Trophoblast cell (in vitro differentiated cells and primary cell): ENCODE measurements at regions not wholly inside any gene's neighbourhood (a gene's known extent, or its start where the extent isn't known, plus 50 kb on each side); places are given as distances from the start of the nearest gene placed in this dataset.

ENCODE experiments used
- DNase-seq, 2 donors: peaks; one replicate each; pipeline ENCODE4 v3.0.0-alpha.2; 2016
- H2AFZ ChIP-seq: 2 replicates; pipeline ENCODE4 v1.6.1; 2013; ENCODE audit warnings: low read length, moderate library complexity, mild to moderate bottlenecking; ENCODE audit not compliant: insufficient read depth, poor library complexity
- H2AK5ac ChIP-seq: 2 replicates; pipeline ENCODE4 v1.6.1; 2013; ENCODE audit warnings: mild to moderate bottlenecking, low read length
- H2BK120ac ChIP-seq: 2 replicates; pipeline ENCODE4 v1.6.1; 2013; ENCODE audit warnings: low read length, mild to moderate bottlenecking, moderate library complexity; ENCODE audit not compliant: insufficient read depth, poor library complexity
- H2BK12ac ChIP-seq: 2 replicates; pipeline ENCODE4 v1.6.1; 2013; ENCODE audit warnings: mild to moderate bottlenecking, low read length, moderate library complexity
- H2BK5ac ChIP-seq: 2 replicates; pipeline ENCODE4 v1.6.1; 2013; ENCODE audit warnings: low read length, low read depth, moderate library complexity, mild to moderate bottlenecking; ENCODE audit not compliant: poor library complexity
- H3K14ac ChIP-seq: 2 replicates; pipeline ENCODE4 v1.6.1; 2013; ENCODE audit warnings: mild to moderate bottlenecking, low read length
- H3K18ac ChIP-seq: 2 replicates; pipeline ENCODE4 v1.6.1; 2013; ENCODE audit warnings: mild to moderate bottlenecking, low read length
- H3K23ac ChIP-seq: 2 replicates; pipeline ENCODE4 v1.6.1; 2013; ENCODE audit warnings: low read length
- H3K27ac ChIP-seq: 2 replicates; pipeline ENCODE4 v1.5.1; 2013; ENCODE audit warnings: low read depth, mild to moderate bottlenecking, inconsistent platforms, low read length, moderate library complexity
- H3K27me3 ChIP-seq: 2 replicates; pipeline ENCODE4 v1.6.1; 2013; ENCODE audit warnings: inconsistent platforms, mild to moderate bottlenecking, low read length, moderate library complexity; ENCODE audit not compliant: insufficient read depth
- H3K36me3 ChIP-seq, 2 experiments: 1 replicate in 1 of 2; 2 replicates in 1 of 2; pipeline ENCODE4 v1.6.1; 2013; ENCODE audit warnings: low read length in 2 of 2, mild to moderate bottlenecking in 2 of 2, moderate library complexity in 1 of 2; ENCODE audit not compliant: insufficient read depth in 2 of 2, control insufficient read depth in 1 of 2
- H3K4ac ChIP-seq: 2 replicates; pipeline ENCODE4 v1.6.1; 2013; ENCODE audit warnings: low read depth, mild to moderate bottlenecking, low read length, moderate library complexity
- H3K4me1 ChIP-seq, 2 experiments: 1 replicate in 1 of 2; 2 replicates in 1 of 2; pipeline ENCODE4 v1.6.1; 2013; ENCODE audit warnings: low read length in 2 of 2, mild to moderate bottlenecking in 2 of 2, moderate library complexity in 1 of 2; ENCODE audit not compliant: insufficient read depth in 2 of 2, control insufficient read depth in 1 of 2
- H3K4me2 ChIP-seq: 2 replicates; pipeline ENCODE4 v1.6.1; 2013; ENCODE audit warnings: inconsistent platforms, mild to moderate bottlenecking, low read length, moderate library complexity
- H3K4me3 ChIP-seq: 2 replicates; pipeline ENCODE4 v1.5.1; 2013; ENCODE audit warnings: mild to moderate bottlenecking, low read depth, low read length, inconsistent platforms
- H3K79me1 ChIP-seq: one replicate; pipeline ENCODE4 v1.6.1; 2013; ENCODE audit warnings: low read length
- H3K79me2 ChIP-seq: 2 replicates; pipeline ENCODE4 v1.6.1; 2013; ENCODE audit warnings: low read length, mild to moderate bottlenecking; ENCODE audit not compliant: control insufficient read depth, insufficient read depth, poor library complexity
- H3K9ac ChIP-seq: 2 replicates; pipeline ENCODE4 v1.6.1; 2013; ENCODE audit warnings: mild to moderate bottlenecking, low read length
- H3K9me3 ChIP-seq: 2 replicates; pipeline ENCODE4 v1.6.1; 2013; ENCODE audit warnings: low read depth, mild to moderate bottlenecking, control low read depth, inconsistent platforms, low read length; ENCODE audit not compliant: insufficient read depth
- H4K12ac ChIP-seq: 2 replicates; pipeline ENCODE4 v1.6.1; 2013; ENCODE audit warnings: low read depth, mild to moderate bottlenecking, low read length, moderate library complexity
- H4K8ac ChIP-seq: 2 replicates; pipeline ENCODE4 v1.6.1; 2013; ENCODE audit warnings: low read depth, mild to moderate bottlenecking, low read length, moderate library complexity
- H4K91ac ChIP-seq: one replicate; pipeline ENCODE4 v1.6.1; 2013; ENCODE audit warnings: low read depth, mild to moderate bottlenecking, low read length, moderate library complexity
- WGBS: extraction: QIAGEN DNeasy Blood & Tissue Kit; methylation state at CpG from one replicate; pipeline ENCODE4 v1.1.7; 2013; ENCODE audit warnings: missing lambda C conversion rate; ENCODE audit not compliant: insufficient read length, insufficient coverage; ENCODE audit errors: extremely low coverage; 5-methylcytosine and 5-hydroxymethylcytosine counted together

- no peak overlapping the region for H3K4me2 ChIP-seq
- H3K9ac ChIP-seq, result no peak overlapping the region
- H2BK12ac ChIP-seq, result no peak overlapping the region
- no peak overlapping the region for H3K18ac ChIP-seq
- H3K4me1 ChIP-seq, result no peaks in the 10 kb centered on the region
- no peaks in the 10 kb centered on the region for H3K79me1 ChIP-seq
- H2AFZ ChIP-seq, result no peak overlapping the region
- H2BK120ac ChIP-seq, result no peak overlapping the region
- no peak overlapping the region for H2AK5ac ChIP-seq
- H3K23ac ChIP-seq, result no peak overlapping the region
- no peak overlapping the region for H4K91ac ChIP-seq
- H3K4me3 ChIP-seq, result peak overlapping the region; percentile 43
- WGBS, result no CpG with 5 or more reads among the region's 3 CpGs
- H3K14ac ChIP-seq, result no peak overlapping the region
- DNase-seq, result no peak
- H3K36me3 ChIP-seq, result no peaks in the 10 kb centered on the region
- no peak overlapping the region for H4K12ac ChIP-seq
- H3K4ac ChIP-seq, result no peak overlapping the region
- H4K8ac ChIP-seq, result no peak overlapping the region
- H3K27ac ChIP-seq, result no peak overlapping the region
- H3K79me2 ChIP-seq, result no peaks in the 10 kb centered on the region
- H2BK5ac ChIP-seq, result no peak overlapping the region
- H3K9me3 ChIP-seq, result peaks cover 10% of the 10 kb centered on the region
- no peaks in the 10 kb centered on the region for H3K27me3 ChIP-seq
Measured at GRCh38 chr22:49580024-49580423, 247.6 kb downstream of the BRD1 start.

- Histone ChIP-seq H2BK12ac (no peak overlapping the region), H4K91ac (no peak overlapping the region), H3K4me1 (no peaks in the 10 kb centered on the region), H3K36me3 (no peaks in the 10 kb centered on the region), H4K8ac (no peak overlapping the region), H3K9me3 (peaks cover 12% of the 10 kb centered on the region), H3K4ac (no peak overlapping the region), H3K27ac (no peak overlapping the region), H3K4me3 (no peak overlapping the region), H2AFZ (no peak overlapping the region), H3K18ac (no peak overlapping the region), H2AK5ac (no peak overlapping the region), H3K9ac (no peak overlapping the region), H4K12ac (no peak overlapping the region), H3K23ac (no peak overlapping the region), H3K79me2 (no peaks in the 10 kb centered on the region), H2BK5ac (no peak overlapping the region), H3K27me3 (no peaks in the 10 kb centered on the region), H3K79me1 (no peaks in the 10 kb centered on the region), H3K4me2 (no peak overlapping the region), H3K14ac (no peak overlapping the region), H2BK120ac (no peak overlapping the region)
- no CpG with 5 or more reads among the region's 23 CpGs for WGBS
- no peak for DNase-seq
Measured at GRCh38 chr22:49577168-49578060, 250.3 kb downstream of the BRD1 start.

- no peak overlapping the region for H4K8ac ChIP-seq
- H3K36me3 ChIP-seq, result no peaks in the 10 kb centered on the region
- H3K27ac ChIP-seq, result no peak overlapping the region
- peaks cover 12% of the 10 kb centered on the region for H3K9me3 ChIP-seq
- no peak overlapping the region for H2BK120ac ChIP-seq
- H3K4me1 ChIP-seq, result no peaks in the 10 kb centered on the region
- H3K79me1 ChIP-seq, result no peaks in the 10 kb centered on the region
- WGBS, result no CpG with 5 or more reads among the region's 36 CpGs
- no peak overlapping the region for H2BK5ac ChIP-seq
- no peak overlapping the region for H3K23ac ChIP-seq
- H3K14ac ChIP-seq, result no peak overlapping the region
- H2AK5ac ChIP-seq, result no peak overlapping the region
- no peak overlapping the region for H3K4ac ChIP-seq
- H3K27me3 ChIP-seq, result no peaks in the 10 kb centered on the region
- H2BK12ac ChIP-seq, result no peak overlapping the region
- H3K79me2 ChIP-seq, result no peaks in the 10 kb centered on the region
- no peak overlapping the region for H4K91ac ChIP-seq
- DNase-seq, result no peak
- H3K4me2 ChIP-seq, result no peak overlapping the region
- H2AFZ ChIP-seq, result no peak overlapping the region
- H3K9ac ChIP-seq, result no peak overlapping the region
- H4K12ac ChIP-seq, result no peak overlapping the region
- no peak overlapping the region for H3K18ac ChIP-seq
- H3K4me3 ChIP-seq, result no peak overlapping the region
Measured at GRCh38 chr22:49576241-49577141, 251.2 kb downstream of the BRD1 start.

- Histone ChIP-seq H3K23ac (no peak overlapping the region), H3K79me1 (no peaks in the 10 kb centered on the region), H3K18ac (no peak overlapping the region), H3K4me1 (no peaks in the 10 kb centered on the region), H4K12ac (no peak overlapping the region), H3K27ac (no peak overlapping the region), H3K27me3 (no peaks in the 10 kb centered on the region), H2AK5ac (no peak overlapping the region), H3K79me2 (no peaks in the 10 kb centered on the region), H3K4ac (no peak overlapping the region), H3K4me2 (no peak overlapping the region), H3K14ac (no peak overlapping the region), H4K91ac (no peak overlapping the region), H2BK12ac (no peak overlapping the region), H3K9me3 (peaks cover 10% of the 10 kb centered on the region), H4K8ac (no peak overlapping the region), H3K36me3 (no peaks in the 10 kb centered on the region), H3K4me3 (no peak overlapping the region), H2AFZ (no peak overlapping the region), H3K9ac (no peak overlapping the region), H2BK5ac (no peak overlapping the region), H2BK120ac (no peak overlapping the region)
- DNase-seq, result no peak
- WGBS, result no CpG with 5 or more reads among the region's 20 CpGs
Measured at GRCh38 chr22:49575703-49576081, 252.0 kb downstream of the BRD1 start.
